ENCODE measurements at regions not wholly inside any gene's neighbourhood (a gene's known extent, or its start where the extent isn't known, plus 50 kb on each side); places are given as distances from the start of the nearest gene placed in this dataset.

DNA sequence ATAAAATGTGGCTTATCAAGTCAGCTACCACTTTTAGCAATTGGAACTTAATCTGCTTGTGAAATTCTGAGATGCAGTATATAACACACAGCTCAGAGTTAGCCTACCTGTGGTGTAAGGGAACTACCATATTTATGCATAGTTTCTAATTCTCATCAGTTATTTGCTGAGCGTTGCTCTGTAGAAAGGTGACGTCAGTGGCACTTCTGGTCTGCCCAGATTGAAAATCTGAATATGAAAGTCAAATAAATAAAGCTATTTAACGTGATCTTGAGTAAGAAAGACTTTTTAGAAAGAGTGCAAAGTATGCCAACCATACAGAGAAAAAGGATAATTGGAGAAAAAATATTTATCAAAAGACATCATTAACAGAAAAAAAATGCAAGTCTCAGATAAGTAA, 938.9 kb upstream of the NOVA1 start:
- TF ChIP-seq SP1 (IDR thresholded peaks at IDR 0.05) (no peak), TARDBP (IDR thresholded peaks at IDR 0.05) (no peak), ZNF384 (IDR thresholded peaks at IDR 0.05) (no peak), FOXK2 (IDR thresholded peaks at IDR 0.05) (no peak)

All from HEK293T (cell line).